Ovary (tissue), 3 donors: ENCODE measurements at regions not wholly inside any gene's neighbourhood (a gene's known extent, or its start where the extent isn't known, plus 50 kb on each side); places are given as distances from the start of the nearest gene placed in this dataset.

Source experiments
- CTCF ChIP-seq, 3 donors: fragments of 450-650 bp in 2 of 3; fragments of 200-600 bp in 1 of 3; IDR thresholded peaks; one replicate each; pipeline versions ENCODE4 v1.5.1 to v1.8.0; 2016 to 2022; ENCODE audit warnings: antibody characterized with exemption in 3 of 3, mild to moderate bottlenecking in 1 of 3
- POLR2A ChIP-seq: fragments of 450-650 bp; IDR thresholded peaks from one replicate; pipeline ENCODE4 v1.6.1; 2017; ENCODE audit warnings: antibody characterized with exemption, mild to moderate bottlenecking, moderate library complexity
- donor health status: DM: no; HTN: no; CAD: no.

- no peak for TF ChIP-seq CTCF (IDR thresholded peaks at IDR 0.05)
- TF ChIP-seq POLR2A = no peak
Measured at GRCh38 chr1:58310881-58311280, 235.6 kb downstream of the OMA1 start.
